HCT116 (cell line): ENCODE measurements at regions not wholly inside any gene's neighbourhood (a gene's known extent, or its start where the extent isn't known, plus 50 kb on each side); places are given as distances from the start of the nearest gene placed in this dataset.

Experiments used
- ATAC-seq: fragments of 200-7000 bp; cut with Tn5 transposase; 2 replicates; pipeline ENCODE4 v1.9.1; 2020; ENCODE audit warnings: mild to moderate bottlenecking, moderate library complexity
- BruUV-seq: library from RNA; stranded (reverse); fragments of 400-500 nt; replicated peaks from 2 replicates; lab custom pipeline; 2021; lab: Mats Ljungman, UMichigan
- CTCF ChIA-PET: fragments of 300-600 bp; sonication (Branson Sonifier 250); formaldehyde crosslinking; loops from one replicate; lab custom pipeline; 2021; ENCODE audit warnings: antibody characterized with exemption; lab: Charles Lee
- POLR2A ChIA-PET: fragments of 300-600, 350-600 bp; sonication (Branson Sonifier 250); formaldehyde crosslinking; loops from one replicate; lab custom pipeline; 2021; ENCODE audit warnings: antibody characterized with exemption; lab: Charles Lee
- RAD21 ChIA-PET, 2 experiments: fragments of 300-600 bp; sonication (Branson Sonifier 250); formaldehyde crosslinking; loops; one replicate each; lab custom pipeline; 2023; ENCODE audit warnings: low total read pairs in 2 of 2; ENCODE audit not compliant: uncharacterized antibody in 2 of 2, unreplicated experiment in 2 of 2, low non-redundant PET in 1 of 2; lab: Charles Lee
- DNase-seq: peaks from one replicate; pipeline ENCODE4 v3.0.0-alpha.2; 2010; ENCODE audit warnings: low read depth, low spot score
- H2AFZ ChIP-seq: fragments of 200-600 bp; shearing (Covaris generic), sonication (generic); 2 replicates; pipeline ENCODE4 v1.6.1; 2017; ENCODE audit warnings: low read depth, mixed run types, mixed read lengths, antibody characterized with exemption, low read length; ENCODE audit not compliant: poor library complexity, severe bottlenecking
- H3K27ac ChIP-seq: 2 replicates; pipeline ENCODE4 v1.5.1; 2012; ENCODE audit warnings: low read depth, low read length
- H3K27me3 ChIP-seq: fragments of 200-600 bp; sonication (generic); 2 replicates; pipeline ENCODE4 v1.6.1; 2016; ENCODE audit warnings: mixed run types, low read length, mixed read lengths; ENCODE audit not compliant: insufficient read depth
- H3K36me3 ChIP-seq, 2 experiments: fragments of 200-500 bp in 1 of 2; fragments of 200-600 bp in 1 of 2; sonication (Bioruptor generic) in 1 of 2; sonication (generic) in 1 of 2; 2 replicates each; pipeline versions ENCODE4 v1.5.1 to v1.6.1; 2014 to 2016; ENCODE audit warnings: low read length in 2 of 2, inconsistent platforms in 1 of 2, mixed read lengths in 1 of 2, mixed run types in 1 of 2; ENCODE audit not compliant: insufficient read depth in 2 of 2, control insufficient read depth in 1 of 2
- H3K4me1 ChIP-seq, 2 experiments: fragments of 200-600 bp in 1 of 2; sonication (generic) in 1 of 2; 2 replicates each; pipeline versions ENCODE4 v1.5.1 to v1.6.1; 2012 to 2017; ENCODE audit warnings: low read length in 2 of 2, inconsistent platforms in 1 of 2, mild to moderate bottlenecking in 1 of 2, mixed read lengths in 1 of 2, mixed run types in 1 of 2, moderate library complexity in 1 of 2; ENCODE audit not compliant: insufficient read depth in 2 of 2, control insufficient read depth in 1 of 2
- H3K4me2 ChIP-seq: fragments of 200-600 bp; sonication (generic); 2 replicates; pipeline ENCODE4 v1.6.1; 2017; ENCODE audit warnings: mixed run types, low read length, mixed read lengths
- H3K4me3 ChIP-seq, 2 experiments: fragments of 200-600 bp in 1 of 2; sonication (generic) in 1 of 2; replicated peaks in 1 of 2; 2 replicates each; pipeline ENCODE4 v1.5.1; 2011 to 2016; ENCODE audit warnings: low read length in 2 of 2, control low read depth in 1 of 2, low read depth in 1 of 2, mild to moderate bottlenecking in 1 of 2, mixed read lengths in 1 of 2, mixed run types in 1 of 2
- H3K79me2 ChIP-seq: fragments of 200-600 bp; sonication (generic); 2 replicates; pipeline ENCODE4 v1.6.1; 2017; ENCODE audit warnings: mild to moderate bottlenecking, mixed run types, low read length, moderate library complexity, mixed read lengths; ENCODE audit not compliant: insufficient read depth
- H3K9ac ChIP-seq: fragments of 200-600 bp; sonication (generic); 2 replicates; pipeline ENCODE4 v1.6.1; 2016; ENCODE audit warnings: low read length, mixed read lengths
- H3K9me2 ChIP-seq: fragments of 200-600 bp; sonication (generic), shearing (Covaris generic); 2 replicates; pipeline ENCODE4 v1.6.1; 2017; ENCODE audit warnings: mixed run types, mild to moderate bottlenecking, moderate library complexity; ENCODE audit not compliant: insufficient read depth
- H3K9me3 ChIP-seq, 2 experiments: fragments of 200-500 bp in 1 of 2; fragments of 200-600 bp in 1 of 2; sonication (Bioruptor generic) in 1 of 2; sonication (generic) in 1 of 2; 2 replicates each; pipeline ENCODE4 v1.6.1; 2014 to 2017; ENCODE audit warnings: low read length in 2 of 2, mixed read lengths in 2 of 2, inconsistent platforms in 1 of 2, low read depth in 1 of 2, mild to moderate bottlenecking in 1 of 2, mixed run types in 1 of 2, moderate library complexity in 1 of 2; ENCODE audit not compliant: control insufficient read depth in 1 of 2, insufficient read depth in 1 of 2
- H4K20me1 ChIP-seq: fragments of 200-600 bp; sonication (generic), shearing (Covaris generic); 2 replicates; pipeline ENCODE4 v1.6.1; 2017; ENCODE audit warnings: mixed run types, mild to moderate bottlenecking, moderate library complexity; ENCODE audit not compliant: insufficient read depth
- ATF3 ChIP-seq: IDR thresholded peaks from 2 replicates; pipeline ENCODE4 v1.6.1; 2012
- CBX3 ChIP-seq: IDR thresholded peaks from 2 replicates; pipeline ENCODE4 v1.6.1; 2012; ENCODE audit warnings: low read depth
- CEBPB ChIP-seq: IDR thresholded peaks from 2 replicates; pipeline ENCODE4 v1.6.1; 2012; ENCODE audit warnings: low read depth
- CTCF ChIP-seq, 3 experiments: fragments of 200-600 bp in 1 of 3; sonication (generic) in 1 of 3; IDR thresholded peaks in 2 of 3; conservative IDR thresholded peaks in 1 of 3; 2 replicates each; pipeline ENCODE4 v1.5.1; 2012 to 2017; ENCODE audit warnings: low read depth in 2 of 3, low read length in 2 of 3, antibody characterized with exemption in 1 of 3, borderline replicate concordance in 1 of 3, control low read depth in 1 of 3, mild to moderate bottlenecking in 1 of 3, mixed read lengths in 1 of 3, mixed run types in 1 of 3, moderate library complexity in 1 of 3; ENCODE audit not compliant: insufficient read depth in 1 of 3
- EGR1 ChIP-seq: IDR thresholded peaks from 2 replicates; pipeline ENCODE4 v1.6.1; 2012; ENCODE audit warnings: low read depth
- ELF1 ChIP-seq: IDR thresholded peaks from 2 replicates; pipeline ENCODE4 v1.6.1; 2012; ENCODE audit warnings: low read depth, borderline replicate concordance
- EZH2 ChIP-seq: fragments of 200-600 bp; sonication (generic); IDR thresholded peaks from 2 replicates; pipeline ENCODE4 v1.6.1; 2017; ENCODE audit warnings: antibody characterized with exemption, mixed run types
- EZH2phosphoT487 ChIP-seq: fragments of 200-600 bp; IDR thresholded peaks from 2 replicates; pipeline ENCODE4 v1.6.1; 2018; ENCODE audit warnings: antibody characterized with exemption, borderline replicate concordance
- FOSL1 ChIP-seq: IDR thresholded peaks from 2 replicates; pipeline ENCODE4 v1.6.1; 2012; ENCODE audit warnings: low read depth
- JUND ChIP-seq: IDR thresholded peaks from 2 replicates; pipeline ENCODE4 v1.6.1; 2012
- REST ChIP-seq: IDR thresholded peaks from 2 replicates; pipeline ENCODE4 v1.6.1; 2012; ENCODE audit warnings: low read depth
- SRF ChIP-seq: IDR thresholded peaks from 2 replicates; pipeline ENCODE4 v1.6.1; 2012; ENCODE audit warnings: low read depth
- TCF7L2 ChIP-seq: IDR thresholded peaks from 2 replicates; pipeline ENCODE4 v1.7.0; 2011; ENCODE audit warnings: borderline replicate concordance, inconsistent platforms; ENCODE audit not compliant: insufficient read depth, insufficient read length; ENCODE audit errors: extremely low read depth
- YY1 ChIP-seq: IDR thresholded peaks from 2 replicates; pipeline ENCODE4 v1.6.1; 2011; ENCODE audit warnings: low read length, low read depth, moderate library complexity, mild to moderate bottlenecking; ENCODE audit not compliant: insufficient replicate concordance; ENCODE audit errors: extremely low read depth
- ZBTB33 ChIP-seq: IDR thresholded peaks from 2 replicates; pipeline ENCODE4 v1.6.1; 2011; ENCODE audit warnings: mild to moderate bottlenecking, low read length, moderate library complexity; ENCODE audit not compliant: insufficient replicate concordance; ENCODE audit errors: extremely low read depth
- ZFX ChIP-seq: fragments of 450-650 bp; IDR thresholded peaks from 2 replicates; pipeline ENCODE4 v1.6.1; 2017
- ZNF274 ChIP-seq: fragments of 200-500 bp; sonication (Bioruptor generic); IDR thresholded peaks from 2 replicates; pipeline ENCODE4 v1.6.1; 2014; ENCODE audit warnings: mild to moderate bottlenecking, low read depth, low read length, inconsistent platforms
- intact Hi-C: fragments of 100-400 bp; cut with micrococcal nuclease; formaldehyde crosslinking; loops from 2 replicates; pipeline ENCODE4 v1.10.0; 2022

DNA sequence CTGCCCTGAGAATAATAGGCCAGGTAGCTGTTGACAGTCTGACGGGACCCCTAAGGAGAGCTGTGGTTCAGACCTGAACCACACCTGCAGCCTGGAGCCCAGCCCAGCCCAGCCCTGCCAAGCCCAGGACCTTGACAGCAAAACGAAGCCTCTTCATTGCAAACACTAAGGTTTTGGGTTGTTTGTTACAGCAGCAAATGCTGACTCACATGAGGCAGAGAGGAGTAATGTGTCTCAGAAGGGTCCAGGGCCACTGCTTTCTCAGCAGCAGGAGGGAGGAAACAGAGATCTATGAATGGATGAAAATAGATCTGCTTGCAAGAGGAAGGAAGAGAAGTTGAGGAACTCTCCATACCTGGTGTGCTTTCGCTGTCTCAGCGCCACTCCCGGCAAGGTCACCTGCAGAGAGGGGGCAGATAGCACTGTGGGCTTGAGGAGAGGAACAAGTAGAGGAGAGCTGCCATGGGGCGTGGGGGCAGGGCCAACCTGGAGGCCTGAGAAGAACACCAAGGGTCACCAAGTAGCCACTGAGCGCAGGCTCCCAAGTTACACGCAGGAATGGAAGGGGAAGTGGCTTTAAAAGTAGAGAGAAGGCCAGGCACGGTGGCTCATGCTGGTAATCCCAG lies 127.2 kb downstream of the ZNF281 start:
- no peaks in the 10 kb centered on the region for H3K36me3 ChIP-seq
- H3K9ac ChIP-seq, result no peak overlapping the region
- H4K20me1 ChIP-seq, result no peaks in the 10 kb centered on the region
- CTCF ChIA-PET, result no interaction called here
- no peak overlapping the region for H3K27ac ChIP-seq
- no peak for ATAC-seq
- DNase-seq, result no peak
- intact Hi-C loops, result no loop called here
- BruUV-seq, result no TSS peak
- H3K4me3 ChIP-seq, result no peak overlapping the region
- H2AFZ ChIP-seq, result no peak overlapping the region
- no peaks in the 10 kb centered on the region for H3K9me2 ChIP-seq
- no peaks in the 10 kb centered on the region for H3K27me3 ChIP-seq
- H3K79me2 ChIP-seq, result no peaks in the 10 kb centered on the region
- no peak overlapping the region for H3K4me2 ChIP-seq
- H3K9me3 ChIP-seq, result no peaks in the 10 kb centered on the region
- no peaks in the 10 kb centered on the region for H3K4me1 ChIP-seq
- POLR2A ChIA-PET, result no interaction called here
- no peak for TF ChIP-seq ZFX
- no peak for TF ChIP-seq EZH2phosphoT487
- no peak for TF ChIP-seq ZNF274
- TF ChIP-seq ELF1, result no peak
- no peak for TF ChIP-seq CEBPB
- TF ChIP-seq ATF3, result no peak
- TF ChIP-seq EGR1, result no peak
- no peak for TF ChIP-seq EZH2
- TF ChIP-seq JUND, result no peak
- TF ChIP-seq CBX3, result no peak
- TF ChIP-seq TCF7L2, result no peak
- TF ChIP-seq CTCF (IDR thresholded peaks at IDR 0.05 in 2 of 3, conservative IDR thresholded peaks at IDR 0.05 in 1 of 3; ENCODE audit: borderline replicate concordance in 1 of 3, insufficient read depth in 1 of 3, low read depth in 2 of 3, low read length in 2 of 3), result no peak
- TF ChIP-seq REST, result no peak
- TF ChIP-seq FOSL1, result no peak
- TF ChIP-seq YY1, result no peak
- no peak for TF ChIP-seq SRF
- no peak for TF ChIP-seq ZBTB33
- RAD21 ChIA-PET, result no interaction called here
